GM12878 (cell line): ENCODE measurements at regions not wholly inside any gene's neighbourhood (a gene's known extent, or its start where the extent isn't known, plus 50 kb on each side); places are given as distances from the start of the nearest gene placed in this dataset.
A peak's percentile ranks its signal among the peaks of the same experiment; 100 is the strongest.

Source experiments
- ATAC-seq: fragments of 200-7000 bp; cut with Tn5 transposase; 3 replicates; pipeline ENCODE4 v1.9.1; 2020; ENCODE audit warnings: mild to moderate bottlenecking, moderate library complexity
- BruUV-seq: library from RNA; stranded (reverse); fragments of 400-500 nt; replicated peaks from 2 replicates; lab custom pipeline; 2021; lab: Mats Ljungman, UMichigan
- CTCF ChIA-PET: fragments of 300-600 bp; sonication (Branson Sonifier 250); formaldehyde crosslinking; extraction: SDS; loops from one replicate; lab custom pipeline; 2021; ENCODE audit warnings: inconsistent platforms; lab: Yijun Ruan, JAX
- POLR2A ChIA-PET: fragments of 350-600 bp; formaldehyde crosslinking; extraction: SDS; loops from one replicate; lab custom pipeline; 2021; ENCODE audit warnings: inconsistent platforms; lab: Charles Lee
- RAD21 ChIA-PET: fragments of 300-600 bp; sonication (Branson Sonifier 250); formaldehyde crosslinking; loops from one replicate; lab custom pipeline; 2023; ENCODE audit warnings: antibody characterized with exemption; ENCODE audit not compliant: unreplicated experiment; lab: Charles Lee
- SMC1A ChIA-PET: fragments of 300-600 bp; sonication (Branson Sonifier 250); formaldehyde crosslinking; loops from one replicate; lab custom pipeline; 2023; ENCODE audit not compliant: unreplicated experiment, uncharacterized antibody; lab: Charles Lee
- DNase-seq: peaks from one replicate; pipeline ENCODE4 v3.0.0-alpha.2; 2011; ENCODE audit warnings: low read depth, low spot score
- FAIRE-seq: peaks from 3 replicates; lab custom pipeline; 2011; peaks lifted over from hg19 to GRCh38; lab: Jason Lieb, UNC
- H2AFZ ChIP-seq: 2 replicates; pipeline ENCODE4 v1.6.0; 2011; ENCODE audit warnings: low read depth, low read length, control low read depth; ENCODE audit not compliant: control insufficient read depth
- H3K27ac ChIP-seq: 2 replicates; pipeline ENCODE4 v1.5.1; 2011; ENCODE audit warnings: control low read depth; ENCODE audit not compliant: control insufficient read depth, insufficient read depth
- H3K27me3 ChIP-seq, 2 experiments: replicated peaks in 1 of 2; 2 replicates each; pipeline versions ENCODE4 v1.6.0 to v1.6.1; 2011; ENCODE audit warnings: low read length in 1 of 2; ENCODE audit not compliant: control insufficient read depth in 2 of 2, insufficient read depth in 2 of 2
- H3K36me3 ChIP-seq, 2 experiments: 2 replicates each; pipeline ENCODE4 v1.5.1; 2011; ENCODE audit warnings: low read length in 1 of 2; ENCODE audit not compliant: control insufficient read depth in 2 of 2, insufficient read depth in 2 of 2
- H3K4me1 ChIP-seq: 2 replicates; pipeline ENCODE4 v1.6.1; 2011; ENCODE audit warnings: mild to moderate bottlenecking, low read length, moderate library complexity, mixed read lengths; ENCODE audit not compliant: control insufficient read depth, insufficient read depth
- H3K4me2 ChIP-seq: 2 replicates; pipeline ENCODE4 v1.6.0; 2011; ENCODE audit warnings: control low read depth; ENCODE audit not compliant: control insufficient read depth, insufficient read depth
- H3K4me3 ChIP-seq: fragments of 200-600 bp; sonication (generic); 2 replicates; pipeline ENCODE4 v1.5.1; 2016
- H3K79me2 ChIP-seq: 2 replicates; pipeline ENCODE4 v1.6.0; 2011; ENCODE audit warnings: low read length; ENCODE audit not compliant: control insufficient read depth, insufficient read depth
- H3K9ac ChIP-seq: 2 replicates; pipeline ENCODE4 v1.8.0; 2011; ENCODE audit warnings: low read length, control low read depth, mixed read lengths; ENCODE audit not compliant: control insufficient read depth, insufficient read depth
- H3K9me3 ChIP-seq: replicated peaks from 3 replicates; pipeline ENCODE4 v1.5.1; 2011; ENCODE audit warnings: mild to moderate bottlenecking, low read length; ENCODE audit not compliant: control insufficient read depth, insufficient read depth
- H4K20me1 ChIP-seq: 2 replicates; pipeline ENCODE4 v1.6.0; 2011; ENCODE audit not compliant: control insufficient read depth, insufficient read depth
- EGR1 ChIP-seq, 2 experiments: IDR thresholded peaks; 1 replicate in 1 of 2; 2 replicates in 1 of 2; pipeline ENCODE4 v1.6.1; 2011 to 2012; ENCODE audit warnings: low read depth in 2 of 2, low read length in 2 of 2, borderline replicate concordance in 1 of 2, mild to moderate bottlenecking in 1 of 2, moderate library complexity in 1 of 2
- HCFC1 ChIP-seq: fragments of 150-350 bp; IDR thresholded peaks from 2 replicates; pipeline ENCODE4 v1.6.1; 2014; ENCODE audit warnings: low read length
- MTA3 ChIP-seq: IDR thresholded peaks from 2 replicates; pipeline ENCODE4 v1.6.1; 2012; ENCODE audit warnings: low read length, inconsistent platforms, borderline replicate concordance
- RAD21 ChIP-seq: IDR thresholded peaks from 2 replicates; pipeline ENCODE4 v1.6.1; 2011; ENCODE audit warnings: mild to moderate bottlenecking, low read depth, low read length, moderate library complexity; ENCODE audit not compliant: insufficient read depth
- RB1 ChIP-seq: fragments of 450-650 bp; formaldehyde crosslinking; IDR thresholded peaks from 2 replicates; pipeline ENCODE4 v1.6.1; 2017; ENCODE audit warnings: mild to moderate bottlenecking, borderline replicate concordance
- SPI1 ChIP-seq: IDR thresholded peaks from 2 replicates; pipeline ENCODE4 v1.6.1; 2011; ENCODE audit warnings: low read depth, mild to moderate bottlenecking, low read length, moderate library complexity, borderline replicate concordance; ENCODE audit not compliant: insufficient read depth
- SRF ChIP-seq, 2 experiments: IDR thresholded peaks; 2 replicates each; pipeline ENCODE4 v1.6.1; 2011; ENCODE audit warnings: low read depth in 2 of 2, low read length in 2 of 2, mild to moderate bottlenecking in 1 of 2, moderate library complexity in 1 of 2
- TARDBP ChIP-seq: IDR thresholded peaks from 2 replicates; pipeline ENCODE4 v1.6.1; 2016; ENCODE audit warnings: borderline replicate concordance
- ZZZ3 ChIP-seq: IDR thresholded peaks from 2 replicates; pipeline ENCODE4 v1.6.1; 2011; ENCODE audit warnings: low read depth; ENCODE audit not compliant: control insufficient read depth, insufficient read length
- WGBS: methylation state at CpG from one replicate; pipeline ENCODE4 v1.1.6; 2016; ENCODE audit warnings: low lambda C conversion rate; ENCODE audit not compliant: insufficient replicate concordance, insufficient coverage; ENCODE audit errors: missing lambda C conversion rate; 5-methylcytosine and 5-hydroxymethylcytosine counted together
- in situ Hi-C: fragments of 300-500 bp; cut with MboI; formaldehyde crosslinking; loops from 9 replicates; pipeline ENCODE4 v1.14.3; 2018; ENCODE audit warnings: mixed read lengths
- intact Hi-C: fragments of 100-400 bp; cut with micrococcal nuclease; formaldehyde crosslinking; loops from one replicate; pipeline ENCODE4 v1.14.2; 2022; ENCODE audit not compliant: unreplicated experiment

DNA sequence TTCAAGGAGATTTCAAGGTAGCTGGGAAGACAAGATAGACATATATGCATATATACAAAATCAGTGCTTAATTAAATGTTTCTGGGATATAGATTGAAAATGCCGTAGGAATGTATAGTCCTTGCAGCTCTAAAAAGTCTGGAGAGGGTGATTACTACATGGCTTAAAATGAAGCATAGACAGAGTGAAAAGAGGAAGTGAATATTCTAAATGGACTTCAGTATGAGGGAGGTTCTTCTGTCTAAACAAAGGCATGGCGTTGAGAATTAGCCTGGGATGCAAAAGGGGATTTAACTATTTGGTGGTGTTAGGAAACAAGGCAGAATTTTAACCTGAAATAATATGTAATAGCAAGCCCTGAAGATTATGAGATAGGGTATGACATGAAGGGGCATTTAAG lies 141.5 kb upstream of the FRMPD4 start:
- no peaks in the 10 kb centered on the region for H3K9me3 ChIP-seq
- H3K9ac ChIP-seq: no peak overlapping the region
- H3K79me2 ChIP-seq: no peaks in the 10 kb centered on the region
- in situ Hi-C loops: no loop called here
- H3K36me3 ChIP-seq: no peaks in the 10 kb centered on the region
- ATAC-seq: peak; percentile 63
- H4K20me1 ChIP-seq: no peaks in the 10 kb centered on the region
- ChIA-PET RAD21 (interaction anchor here (0.6 kb wide), 1 partner anchor 35 kb away, joined by 3 read pairs; no protein-coding TSS in a partner anchor), POLR2A (no interaction called here), CTCF (no interaction called here), SMC1A (no interaction called here)
- no peak for DNase-seq
- no peaks in the 10 kb centered on the region for H3K27me3 ChIP-seq
- FAIRE-seq: no peak
- H3K4me3 ChIP-seq: no peak overlapping the region
- no TSS peak for BruUV-seq
- no peak overlapping the region for H2AFZ ChIP-seq
- H3K27ac ChIP-seq: no peak overlapping the region
- H3K4me1 ChIP-seq: no peaks in the 10 kb centered on the region
- TF ChIP-seq TARDBP: no peak
- peak; percentile 91 for TF ChIP-seq SPI1
- 0% methylated on average over 2 of the region's 2 CpGs for WGBS
- intact Hi-C loops: no loop called here
- no peak overlapping the region for H3K4me2 ChIP-seq

DNA sequence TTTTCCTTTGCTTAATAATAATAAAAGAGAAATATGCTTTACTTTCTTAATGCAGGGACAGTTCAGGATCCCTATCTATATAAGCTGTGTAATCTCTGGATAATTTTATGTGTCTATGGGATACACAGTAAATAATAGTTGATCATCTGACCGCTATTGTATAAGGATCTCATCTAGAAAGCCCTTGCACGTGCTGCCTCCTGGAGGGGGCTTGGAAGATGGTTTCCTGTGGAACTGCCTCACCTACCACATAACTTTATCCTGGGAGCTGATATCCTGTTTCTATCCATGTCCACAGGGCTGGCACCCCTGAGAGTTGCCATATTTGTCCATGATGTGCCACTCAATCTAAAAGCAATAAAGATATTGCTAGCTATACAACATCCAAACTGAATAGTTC lies 139.3 kb upstream of the FRMPD4 start:
- H3K36me3 ChIP-seq: no peaks in the 10 kb centered on the region
- ChIA-PET CTCF (no interaction called here), RAD21 (interaction anchor here (1.3 kb wide), 1 partner anchor 206 kb away, joined by 3 read pairs; no protein-coding TSS in a partner anchor), SMC1A (interaction anchor here (1.3 to 1.6 kb wide), 2 partner anchors 9 to 173 kb away, joined by 4 to 5 read pairs; no protein-coding TSS in a partner anchor), POLR2A (no interaction called here)
- H2AFZ ChIP-seq: no peak overlapping the region
- no peak for FAIRE-seq
- in situ Hi-C loops: no loop called here
- BruUV-seq: no TSS peak
- TF ChIP-seq EGR1 (IDR thresholded peaks at IDR 0.05; ENCODE audit: borderline replicate concordance in 1 of 2, low read depth in 2 of 2, low read length in 2 of 2): no peak
- no peak for TF ChIP-seq RAD21
- no peak for TF ChIP-seq ZZZ3
- TF ChIP-seq HCFC1: no peak
- TF ChIP-seq MTA3: no peak
- no peak for TF ChIP-seq RB1
- no peak for TF ChIP-seq SRF (IDR thresholded peaks at IDR 0.05; ENCODE audit: low read depth in 2 of 2, low read length in 2 of 2)
- no peak overlapping the region for H3K4me3 ChIP-seq
- no peaks in the 10 kb centered on the region for H3K4me1 ChIP-seq
- 44% methylated on average over 2 of the region's 2 CpGs for WGBS
- no peak for DNase-seq
- no peak overlapping the region for H3K27ac ChIP-seq
- no peaks in the 10 kb centered on the region for H3K9me3 ChIP-seq
- H3K4me2 ChIP-seq: no peak overlapping the region
- H3K27me3 ChIP-seq: no peaks in the 10 kb centered on the region
- no peaks in the 10 kb centered on the region for H3K79me2 ChIP-seq
- H3K9ac ChIP-seq: no peak overlapping the region
- no peak for ATAC-seq
- H4K20me1 ChIP-seq: no peaks in the 10 kb centered on the region
- intact Hi-C loops: no loop called here
